ENCODE measurements at regions not wholly inside any gene's neighbourhood (a gene's known extent, or its start where the extent isn't known, plus 50 kb on each side); places are given as distances from the start of the nearest gene placed in this dataset.

DNA sequence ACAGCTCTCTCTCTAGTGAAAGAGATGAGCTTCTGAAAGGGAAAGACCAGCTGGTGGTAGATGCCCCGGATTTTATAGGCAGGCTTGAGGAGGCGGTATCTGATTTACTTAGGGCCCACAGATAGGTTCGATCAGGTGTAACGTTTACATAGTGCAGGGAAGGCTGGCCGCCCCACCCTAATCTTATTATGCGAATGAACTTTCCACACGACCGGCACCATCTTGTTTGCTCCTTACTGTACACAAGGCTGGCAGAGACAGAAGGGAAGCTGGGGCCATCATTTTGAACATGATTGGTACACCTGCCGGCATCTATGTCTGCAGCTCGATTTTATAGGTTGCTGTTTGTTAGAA lies 212.0 kb upstream of the JARID2 start:
- TF ChIP-seq, protein P1, sequence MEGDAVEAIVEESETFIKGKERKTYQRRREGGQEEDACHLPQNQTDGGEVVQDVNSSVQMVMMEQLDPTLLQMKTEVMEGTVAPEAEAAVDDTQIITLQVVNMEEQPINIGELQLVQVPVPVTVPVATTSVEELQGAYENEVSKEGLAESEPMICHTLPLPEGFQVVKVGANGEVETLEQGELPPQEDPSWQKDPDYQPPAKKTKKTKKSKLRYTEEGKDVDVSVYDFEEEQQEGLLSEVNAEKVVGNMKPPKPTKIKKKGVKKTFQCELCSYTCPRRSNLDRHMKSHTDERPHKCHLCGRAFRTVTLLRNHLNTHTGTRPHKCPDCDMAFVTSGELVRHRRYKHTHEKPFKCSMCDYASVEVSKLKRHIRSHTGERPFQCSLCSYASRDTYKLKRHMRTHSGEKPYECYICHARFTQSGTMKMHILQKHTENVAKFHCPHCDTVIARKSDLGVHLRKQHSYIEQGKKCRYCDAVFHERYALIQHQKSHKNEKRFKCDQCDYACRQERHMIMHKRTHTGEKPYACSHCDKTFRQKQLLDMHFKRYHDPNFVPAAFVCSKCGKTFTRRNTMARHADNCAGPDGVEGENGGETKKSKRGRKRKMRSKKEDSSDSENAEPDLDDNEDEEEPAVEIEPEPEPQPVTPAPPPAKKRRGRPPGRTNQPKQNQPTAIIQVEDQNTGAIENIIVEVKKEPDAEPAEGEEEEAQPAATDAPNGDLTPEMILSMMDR (IDR thresholded peaks at IDR 0.05) = no peak
- TF ChIP-seq POLR2A (IDR thresholded peaks at IDR 0.05) = no peak

Measured in body of pancreas (tissue), 4 donors.